ENCODE measurements at regions not wholly inside any gene's neighbourhood (a gene's known extent, or its start where the extent isn't known, plus 50 kb on each side); places are given as distances from the start of the nearest gene placed in this dataset.

DNA sequence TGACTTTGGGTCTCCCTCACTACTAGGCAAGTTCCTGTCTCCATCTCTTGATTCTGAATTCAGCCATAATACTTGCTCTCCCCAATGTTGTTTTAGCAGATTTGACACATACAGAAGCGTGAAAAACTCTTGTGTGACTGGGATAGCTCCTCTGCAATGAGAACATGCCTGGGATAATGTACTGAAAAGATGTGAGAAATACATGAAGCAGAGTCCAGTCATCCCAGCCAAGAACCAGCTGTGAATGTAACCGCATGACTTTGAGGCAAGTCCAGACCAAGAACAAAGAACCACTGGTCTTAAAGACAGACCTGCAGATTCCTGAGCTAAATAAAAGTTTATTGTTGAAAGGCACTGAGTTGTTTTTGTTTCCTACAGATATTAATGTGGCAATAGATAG is 135.0 kb downstream of the NMUR2 start:
- DNase-seq: no peak

GRCh38 chr5:152269533-152269932 is 135.5 kb downstream of the NMUR2 start:
- no peak for DNase-seq

DNA sequence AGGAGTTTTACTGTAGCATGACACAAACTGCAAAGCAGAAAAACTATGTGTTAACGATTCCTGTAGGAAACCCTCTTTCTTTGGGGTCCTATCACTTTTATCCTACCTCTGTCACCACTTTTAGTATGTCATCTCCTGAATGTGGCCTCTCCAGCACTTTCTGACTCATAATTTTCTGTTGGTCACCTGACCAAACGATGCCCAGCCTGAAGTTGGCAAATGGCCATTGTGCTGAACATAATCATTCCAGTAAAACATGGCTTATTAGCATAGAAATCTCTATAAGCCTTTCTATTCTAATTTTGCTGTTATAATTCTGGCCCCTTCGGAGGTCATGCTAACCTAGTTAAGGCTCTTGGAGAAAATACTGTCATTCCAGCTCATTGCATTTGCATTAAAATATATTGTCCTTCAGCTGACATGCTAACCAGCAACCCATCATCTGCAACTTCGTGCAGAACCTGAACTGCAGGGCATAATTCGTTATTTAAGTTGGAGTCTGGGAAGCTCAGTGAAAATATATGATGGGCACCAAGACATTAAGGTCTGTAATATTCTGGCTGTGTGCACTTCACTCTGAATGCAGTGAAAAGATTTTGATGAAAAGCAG is 140.3 kb downstream of the NMUR2 start:
- DNase-seq: no peak

DNA sequence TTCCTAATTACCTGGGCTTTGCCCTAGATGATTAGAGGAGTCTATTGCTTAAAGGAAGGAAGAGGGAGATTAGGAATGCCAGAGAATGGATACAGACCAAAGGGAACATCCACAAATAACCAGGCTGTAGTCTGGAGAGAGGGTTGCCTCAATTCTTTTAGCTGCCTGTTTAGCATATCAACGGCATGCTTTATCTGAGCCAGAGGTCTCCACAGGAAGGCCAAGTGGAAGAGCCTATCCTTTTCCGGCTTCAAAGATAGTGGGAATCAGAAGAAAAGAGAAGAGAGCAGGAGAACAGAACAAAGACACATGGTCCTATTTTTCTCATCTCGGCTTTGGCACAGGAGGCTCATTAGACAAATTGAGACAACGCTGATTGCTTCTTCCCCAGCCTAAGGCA is 142.4 kb downstream of the NMUR2 start:
- no peak for DNase-seq

DNA sequence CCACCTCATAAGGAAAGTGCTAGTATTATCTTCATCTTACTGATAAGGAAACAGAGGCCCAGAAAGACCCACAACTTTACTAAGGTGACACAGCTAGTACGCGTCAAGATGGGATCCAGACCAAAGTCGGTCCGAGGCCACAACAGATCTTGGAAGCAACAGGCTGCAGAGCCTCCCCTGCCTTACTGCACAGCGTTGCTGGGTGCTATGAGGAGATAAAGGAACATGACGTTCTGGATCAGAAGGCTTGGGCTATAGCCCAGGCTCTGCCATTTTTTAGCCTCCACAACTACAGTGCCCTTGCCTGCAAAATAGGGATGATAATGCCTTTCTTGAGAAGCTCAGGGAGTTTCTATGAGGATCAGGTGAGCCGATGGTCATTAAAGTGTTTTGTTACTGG is 144.1 kb downstream of the NMUR2 start:
- no peak for DNase-seq

- no peak for DNase-seq
Observed at GRCh38 chr5:152259702-152260101, 145.4 kb downstream of the NMUR2 start.

DNA sequence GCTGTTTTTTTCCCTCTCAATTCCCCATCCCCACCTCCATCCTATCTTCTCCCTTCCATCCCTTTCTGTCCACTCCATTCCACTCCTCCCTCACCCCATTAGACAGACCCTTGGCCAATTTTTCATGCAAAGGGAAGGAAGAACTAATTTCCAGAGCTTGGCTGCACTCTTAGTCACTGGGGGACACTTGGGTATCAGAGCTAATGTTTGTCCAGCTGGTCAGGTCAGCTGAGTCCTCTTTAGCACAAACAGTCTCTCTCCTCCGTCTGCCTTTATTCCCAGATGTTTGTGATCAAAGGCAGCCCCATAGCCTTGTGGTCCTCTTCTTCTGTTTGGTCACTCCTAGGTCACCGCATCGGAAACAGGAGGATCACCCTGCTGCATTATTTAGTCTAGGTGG is 148.5 kb downstream of the NMUR2 start:
- DNase-seq: no peak

DNA sequence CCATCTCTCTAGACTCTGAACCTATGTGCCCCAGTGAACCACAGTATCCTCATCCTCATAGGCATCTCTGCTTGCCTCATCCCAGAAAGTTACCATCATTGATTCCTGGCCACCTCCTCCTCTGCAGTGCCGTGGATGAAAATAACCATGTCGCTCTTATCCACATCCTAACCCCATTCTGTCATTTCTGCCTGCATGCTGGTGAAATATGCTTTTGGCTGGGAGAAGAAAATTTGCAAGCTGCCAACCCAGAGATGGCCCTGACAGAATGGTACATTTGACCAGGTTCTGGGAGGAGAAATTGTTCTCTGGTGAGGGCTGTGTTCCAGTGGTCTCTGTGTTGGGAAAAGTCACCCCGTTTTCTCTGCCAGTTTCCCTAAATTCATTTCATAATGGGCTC is 149.7 kb downstream of the NMUR2 start:
- no peak for DNase-seq

DNA sequence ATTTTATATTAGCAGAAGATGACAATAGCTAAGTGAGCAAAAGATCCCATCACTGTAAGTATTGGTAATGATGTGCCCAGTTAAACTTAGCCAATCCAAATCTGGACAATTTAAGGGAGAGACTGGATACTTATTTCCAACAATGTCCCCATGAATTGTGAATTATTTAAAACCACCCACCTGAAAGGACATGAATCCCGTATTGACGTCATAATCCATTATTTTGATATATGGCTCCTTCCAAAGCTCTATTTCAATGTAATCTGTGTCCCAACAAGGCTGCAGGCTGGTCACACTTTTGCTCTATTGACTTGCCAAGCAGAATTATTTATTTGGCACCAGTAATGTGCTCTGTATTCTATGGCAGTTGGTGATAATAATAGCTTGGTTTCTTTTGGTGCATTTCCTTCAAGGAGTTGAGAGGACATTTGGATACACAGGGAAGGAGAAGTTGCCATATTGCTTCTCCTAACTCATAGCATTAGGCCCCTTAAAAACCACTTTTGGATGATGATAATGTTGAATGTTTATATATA is 157.2 kb downstream of the NMUR2 start:
- DNase-seq: no peak

DNA sequence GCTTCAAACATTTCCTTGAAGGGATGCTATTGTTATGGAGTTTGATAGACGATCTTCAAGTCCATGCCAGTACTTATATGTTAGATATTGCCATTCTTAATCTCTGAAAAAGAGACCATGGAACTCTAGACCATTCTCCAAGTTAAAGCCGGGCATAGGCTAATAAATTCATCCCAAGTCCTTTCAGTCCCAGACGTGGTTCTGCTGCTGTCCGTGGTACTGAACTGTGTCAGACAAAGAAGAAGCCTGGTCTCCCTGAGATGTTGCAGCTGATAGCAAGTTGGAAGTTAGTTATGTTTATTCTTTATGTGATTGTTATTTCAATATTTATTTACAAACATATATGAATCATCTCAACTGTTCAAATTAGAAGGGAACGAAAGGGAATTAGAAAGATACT is 158.7 kb downstream of the NMUR2 start:
- DNase-seq: peak; percentile 66

GRCh38 chr5:152237531-152237930 is 167.5 kb downstream of the NMUR2 start:
- DNase-seq: no peak

- DNase-seq: no peak
Observed at GRCh38 chr5:152226191-152226590, 178.9 kb downstream of the NMUR2 start.

DNA sequence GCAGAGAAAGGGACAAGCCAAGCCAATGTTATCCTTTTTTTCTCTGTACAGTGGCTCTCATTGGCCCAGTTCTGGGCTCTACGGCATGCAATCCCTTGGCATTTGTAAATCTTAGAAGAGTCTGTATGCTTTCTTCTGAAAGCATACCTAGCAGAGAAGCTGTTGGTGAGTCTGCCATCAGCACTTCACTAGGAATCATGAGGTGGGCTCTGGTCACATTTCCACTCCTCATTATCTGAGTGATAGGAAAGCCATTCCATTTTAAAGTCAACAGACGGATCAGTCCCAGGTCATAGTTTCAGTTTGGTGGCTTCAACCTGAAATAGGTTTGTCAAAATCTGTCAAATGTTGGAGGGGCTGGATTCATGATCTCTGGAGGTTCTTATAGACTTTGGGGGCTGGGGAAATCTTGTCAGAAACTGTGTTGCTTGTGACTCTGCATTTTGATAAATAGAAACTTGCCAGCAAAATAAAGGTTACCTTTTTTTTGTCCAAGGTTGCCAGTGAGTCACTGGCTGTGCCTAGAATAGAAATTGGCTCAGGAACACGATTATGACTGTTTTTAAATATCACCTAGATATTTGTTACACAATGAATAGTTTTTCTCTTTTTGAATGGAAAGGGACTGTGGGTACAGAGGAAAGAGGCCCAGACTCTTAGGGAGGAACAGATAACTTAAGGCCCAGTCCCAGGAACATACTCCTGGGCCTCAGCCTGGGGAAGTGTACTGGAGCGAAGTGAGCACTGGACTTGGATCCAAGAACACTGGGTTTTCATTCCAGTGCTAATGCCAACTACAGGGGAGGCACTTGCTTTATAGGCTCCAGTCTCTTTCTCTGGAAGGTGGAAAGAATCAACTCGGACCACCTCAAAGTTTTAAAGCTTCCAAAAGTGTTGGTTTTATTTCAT is 183.1 kb downstream of the NMUR2 start:
- DNase-seq: no peak

DNA sequence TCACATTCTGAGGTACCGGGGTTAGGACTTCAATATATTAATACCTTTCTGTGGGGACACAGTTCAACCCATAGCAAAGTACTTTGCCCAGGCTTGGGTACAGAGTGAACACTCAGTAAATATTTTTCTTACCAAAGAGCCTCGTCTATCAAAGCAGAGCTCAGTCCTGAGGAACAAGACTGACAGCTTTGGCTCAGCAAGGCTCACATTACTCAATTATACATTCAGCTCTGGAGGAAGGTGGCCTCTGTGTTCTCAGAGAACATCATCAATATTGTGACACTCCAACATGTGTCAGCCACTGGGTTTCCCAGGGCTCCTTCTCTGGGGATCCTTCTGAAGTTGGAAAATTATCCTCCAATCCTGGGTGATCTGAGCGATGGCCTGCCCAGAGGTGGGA is 186.4 kb downstream of the NMUR2 start:
- DNase-seq: peak; percentile 1

- DNase-seq: no peak
Observed at GRCh38 chr5:152205804-152206203, 199.3 kb downstream of the NMUR2 start.

DNA sequence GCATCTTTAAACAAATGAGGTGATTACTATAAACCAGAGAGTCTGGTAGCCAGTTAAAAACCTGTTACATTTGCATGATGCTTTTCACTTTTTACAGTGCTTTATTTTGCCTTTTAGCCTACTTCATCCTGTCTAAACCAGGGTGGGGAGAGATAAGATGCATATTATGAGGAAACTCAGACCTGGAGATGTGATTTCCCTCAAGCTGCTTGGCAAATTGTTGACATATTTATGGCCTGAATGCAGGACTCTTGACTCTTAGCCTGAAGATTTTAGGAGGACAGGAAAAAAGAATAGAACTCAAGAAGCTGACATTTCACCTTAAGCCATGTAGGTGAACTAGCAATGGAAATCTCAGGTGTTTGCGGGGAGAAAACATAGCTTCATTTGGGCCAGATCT is 202.8 kb downstream of the NMUR2 start:
- no peak for DNase-seq

GRCh38 chr5:152193391-152194107 is 211.5 kb downstream of the NMUR2 start:
- no peak for DNase-seq

DNA sequence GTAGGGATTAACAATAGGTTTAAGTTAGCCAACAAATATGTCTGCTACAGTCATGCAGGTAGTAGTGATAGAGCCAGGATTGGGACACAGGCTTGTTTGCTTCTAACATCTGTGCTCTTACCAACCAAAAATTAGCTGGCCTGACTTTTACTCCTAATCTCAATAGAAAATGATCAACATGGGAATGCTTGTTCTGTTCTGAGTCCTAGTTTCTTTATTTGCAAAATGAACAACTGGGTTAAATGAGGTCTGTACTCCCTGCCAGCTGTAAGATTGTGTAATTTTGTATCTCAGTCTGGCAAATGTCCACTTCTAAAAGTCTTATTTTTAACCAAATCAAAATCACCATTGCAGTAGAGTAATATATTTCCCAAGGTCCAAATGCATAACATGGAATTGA is 216.8 kb downstream of the NMUR2 start:
- DNase-seq: no peak

GRCh38 chr5:152187668-152188067 is 217.4 kb downstream of the NMUR2 start:
- no peak for DNase-seq

DNA sequence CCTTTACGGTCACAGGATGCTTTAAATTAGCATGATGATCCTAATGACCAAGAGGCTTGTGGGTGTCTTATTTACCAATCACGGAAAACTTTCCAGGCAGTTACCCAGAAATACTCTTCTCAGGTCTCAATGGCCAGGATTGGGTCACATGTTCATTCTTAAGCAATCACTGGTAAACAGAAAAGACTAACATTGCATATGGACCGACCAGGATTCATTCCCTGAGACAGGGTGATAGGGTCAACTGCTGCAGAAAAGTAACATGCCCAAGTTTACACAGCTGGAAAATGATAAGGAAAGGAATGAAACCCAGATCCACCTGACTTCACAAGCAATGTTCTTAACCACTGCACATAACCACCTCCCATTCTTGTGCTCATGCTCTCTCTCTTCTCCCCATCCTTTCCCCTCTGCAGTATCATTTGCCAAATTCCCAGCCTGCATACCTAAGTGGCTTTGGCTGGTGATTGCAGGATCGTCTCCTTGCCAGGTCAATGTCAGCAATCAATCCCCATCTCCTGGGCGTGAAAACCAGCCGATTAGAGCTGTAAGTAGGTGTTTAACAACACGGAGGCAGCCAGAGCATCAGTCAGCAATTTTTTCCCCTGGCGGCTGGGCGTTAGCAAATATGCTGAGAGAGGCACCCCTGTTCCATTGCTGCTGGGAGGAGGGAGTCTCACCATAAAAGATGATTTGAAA is 219.4 kb downstream of the NMUR2 start:
- DNase-seq: no peak

- no peak for DNase-seq
Observed at GRCh38 chr5:152184266-152184665, 220.8 kb downstream of the NMUR2 start.

GRCh38 chr5:152181461-152181860 is 223.6 kb downstream of the NMUR2 start:
- no peak for DNase-seq

- DNase-seq: no peak
Observed at GRCh38 chr5:152178350-152178699, 226.8 kb downstream of the NMUR2 start.

All from tongue (tissue), 1 donor.